ENCODE measurements at regions not wholly inside any gene's neighbourhood (a gene's known extent, or its start where the extent isn't known, plus 50 kb on each side); places are given as distances from the start of the nearest gene placed in this dataset.

GRCh38 chr14:43587183-43587582 lies 919.9 kb downstream of the FSCB start:
- TF ChIP-seq EZH2phosphoT487 (IDR thresholded peaks at IDR 0.05; ENCODE audit: borderline replicate concordance, low read depth) = no peak
- TF ChIP-seq TAF1 (IDR thresholded peaks at IDR 0.05; ENCODE audit: borderline replicate concordance, low read depth, low read length) = no peak
- TF ChIP-seq CTCF (IDR thresholded peaks at IDR 0.05) = no peak
- no peak for TF ChIP-seq PBX3 (IDR thresholded peaks at IDR 0.05)
- TF ChIP-seq SIN3A (IDR thresholded peaks at IDR 0.05; ENCODE audit: borderline replicate concordance, low read depth, low read length) = no peak
- no peak for TF ChIP-seq MAX (IDR thresholded peaks at IDR 0.05; ENCODE audit: low read depth)
- no peak for TF ChIP-seq EP300 (IDR thresholded peaks at IDR 0.05; ENCODE audit: borderline replicate concordance in 1 of 2, low read depth in 1 of 2, low read length in 1 of 2)
- no peak for TF ChIP-seq RCOR1 (IDR thresholded peaks at IDR 0.05; ENCODE audit: low read length)
- no peak for TF ChIP-seq RFX5 (IDR thresholded peaks at IDR 0.05; ENCODE audit: low read length)

Data from SK-N-SH (cell line).